EL (cell line): ENCODE measurements at regions not wholly inside any gene's neighbourhood (a gene's known extent, or its start where the extent isn't known, plus 50 kb on each side); places are given as distances from the start of the nearest gene placed in this dataset.
"Not testable (repeated sequence)": the region's sequence is repeated elsewhere in the genome, so short reads cannot be mapped to it uniquely, and the experiment has no call there.

Source experiments
- DNase-seq: peaks from one replicate; pipeline ENCODE4 v3.0.0-alpha.2; 2016

DNA sequence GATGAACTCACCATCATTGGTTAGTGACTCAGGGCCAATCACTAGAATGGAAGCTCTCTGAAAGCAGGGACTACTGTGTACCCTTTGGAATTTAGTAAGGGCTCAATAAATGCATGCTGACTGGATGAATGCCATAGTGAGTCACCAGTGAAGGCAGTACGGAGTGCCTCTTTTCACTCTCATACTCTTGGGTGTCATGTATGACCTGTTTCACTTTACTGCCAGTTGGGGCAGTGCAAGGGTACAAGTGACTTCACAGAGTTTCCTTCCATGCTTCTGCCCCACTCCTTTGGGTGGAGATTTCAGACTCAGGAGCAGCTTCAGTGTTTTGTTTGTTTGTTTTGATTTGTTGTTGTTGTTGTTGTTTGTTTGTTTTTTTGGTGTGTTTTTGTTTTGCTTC is 57.7 kb downstream of the SOX3 start:
- DNase-seq = no peak

DNA sequence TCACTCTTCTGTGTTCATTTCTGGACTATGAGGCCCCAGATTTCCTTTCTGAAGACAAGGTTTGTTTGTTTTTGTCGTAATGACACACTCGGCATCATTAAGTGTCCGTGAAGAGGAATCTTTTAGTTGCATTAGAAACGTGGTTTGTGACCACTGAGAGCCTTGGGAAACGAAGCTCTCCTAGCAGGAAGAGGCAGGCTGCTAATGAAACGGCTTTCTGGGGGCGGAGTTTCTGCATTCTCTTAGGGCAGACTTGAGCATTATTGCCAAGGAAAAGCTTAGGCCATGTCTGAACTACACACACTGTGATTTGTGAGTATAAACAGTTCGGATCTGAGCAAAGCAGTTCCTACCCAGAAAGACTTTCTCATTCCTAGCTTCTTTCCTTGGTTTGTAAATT is 64.0 kb downstream of the SOX3 start:
- no peak for DNase-seq

DNA sequence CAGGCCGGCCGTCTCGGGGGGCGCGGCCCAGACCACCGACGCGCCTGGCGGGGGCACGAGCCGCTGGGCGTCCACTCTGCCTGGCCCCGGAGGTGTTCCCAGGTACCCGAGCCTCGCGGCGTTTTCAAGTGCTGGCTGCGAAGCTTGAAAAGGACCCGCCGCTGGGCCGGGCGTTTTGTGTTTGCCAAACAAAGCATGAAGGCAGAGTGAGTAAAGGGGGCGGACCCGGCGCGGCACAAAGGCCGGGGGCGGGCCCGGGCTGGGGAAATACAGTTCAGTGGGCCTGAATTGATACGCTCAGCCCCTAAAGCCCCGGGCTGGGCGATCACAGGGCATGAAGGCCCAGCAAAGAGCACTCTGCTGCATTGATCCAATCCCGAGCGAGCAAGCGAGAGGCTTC is 65.4 kb downstream of the SOX3 start:
- DNase-seq = no peak

DNA sequence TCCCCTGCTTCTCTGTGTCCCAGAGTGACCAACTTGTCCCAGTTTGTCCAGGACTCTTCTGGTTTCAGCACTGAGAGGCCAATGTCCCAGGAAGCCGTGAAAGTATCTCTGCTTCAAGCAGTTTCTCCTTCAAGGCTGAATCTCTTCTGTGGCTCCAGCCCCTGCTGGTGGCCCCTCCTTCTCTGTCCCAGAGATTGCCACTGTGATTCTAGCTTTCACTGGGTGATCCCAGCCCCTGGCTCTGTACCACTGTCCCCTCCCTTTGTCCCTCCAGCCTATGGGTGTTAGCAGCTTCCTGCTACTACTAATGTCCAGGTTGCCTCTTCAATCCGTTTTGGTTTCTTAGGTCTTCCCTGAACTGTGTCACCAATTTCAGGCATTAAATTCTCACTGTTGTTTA is 70.5 kb downstream of the SOX3 start:
- DNase-seq = no peak

DNA sequence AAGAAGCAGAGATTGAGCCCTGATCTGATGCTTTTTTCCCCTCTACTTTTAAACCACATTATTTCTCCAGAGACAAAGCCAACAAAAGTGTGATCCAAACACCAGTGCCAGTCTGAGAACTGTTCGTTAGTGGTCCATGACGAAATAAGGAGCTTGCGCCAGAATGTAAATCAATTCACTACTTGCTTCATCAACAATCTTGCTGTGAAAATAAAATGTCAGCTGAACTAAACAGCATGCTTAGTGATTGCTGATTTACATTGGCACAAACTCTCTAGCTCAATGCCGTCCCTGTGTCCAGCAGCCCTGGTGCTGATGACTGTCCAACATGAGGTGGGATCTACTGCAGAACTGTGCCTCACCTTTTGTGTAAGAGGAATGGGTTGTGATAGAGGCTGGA is 71.3 kb downstream of the SOX3 start:
- no peak for DNase-seq

DNA sequence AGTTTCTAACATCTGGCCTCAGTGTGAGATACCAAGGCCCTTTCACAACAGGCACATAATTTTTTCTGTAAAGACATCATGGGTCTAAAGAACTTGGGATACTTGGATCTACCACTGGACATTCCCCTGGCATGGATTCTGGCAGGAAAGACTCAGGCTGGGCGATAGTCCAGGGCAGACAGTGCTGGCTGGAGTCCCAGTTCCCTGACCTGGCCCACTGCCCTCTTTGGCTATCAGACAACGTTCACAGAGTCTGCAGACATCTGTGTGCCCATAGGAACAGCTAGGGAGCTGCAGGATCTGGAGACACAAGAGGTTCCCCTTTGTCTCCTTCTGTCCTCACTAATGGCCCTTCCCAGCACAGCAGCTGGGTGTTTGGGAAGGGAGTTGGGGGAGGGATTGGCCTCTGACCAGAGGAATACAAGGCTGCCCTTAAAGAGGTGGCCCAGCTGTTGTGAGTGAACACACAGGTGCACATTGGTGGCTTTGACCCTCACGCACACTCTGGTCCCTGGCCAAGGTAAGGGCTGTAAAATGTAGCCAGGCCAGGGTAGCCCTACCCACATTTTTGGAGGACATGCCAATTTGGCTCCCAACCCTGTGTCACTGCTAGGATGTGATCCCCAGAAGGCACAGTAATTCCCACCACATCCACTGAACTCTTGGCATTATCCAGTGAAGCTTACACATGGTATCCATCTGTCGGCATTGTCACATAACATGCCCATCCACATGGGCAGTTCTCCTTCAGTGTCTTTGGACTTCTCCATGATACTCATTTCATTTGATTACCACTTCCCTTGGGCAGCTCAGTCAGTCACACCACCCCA is 72.3 kb downstream of the SOX3 start:
- peak; percentile 6 for DNase-seq

DNA sequence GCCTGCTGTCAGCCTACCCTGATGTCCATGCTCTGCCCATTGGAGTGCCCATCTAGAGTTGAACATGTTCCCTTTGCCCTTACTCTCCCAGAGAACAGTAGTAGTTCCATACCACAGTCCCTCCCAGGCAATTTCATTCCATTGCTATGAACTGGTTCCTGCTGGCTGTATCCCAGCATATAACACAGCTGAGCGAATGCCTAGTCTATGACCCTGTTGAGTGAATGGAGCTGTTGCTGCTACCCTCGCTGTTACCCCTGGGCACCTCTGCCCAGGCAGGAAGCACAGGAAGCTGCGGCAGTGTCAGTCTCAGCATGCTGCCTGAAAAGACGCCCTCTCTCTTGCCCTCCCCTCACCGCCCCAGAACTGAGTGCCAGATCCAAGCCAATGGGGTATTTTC is 73.3 kb downstream of the SOX3 start:
- DNase-seq = peak; percentile 16

DNA sequence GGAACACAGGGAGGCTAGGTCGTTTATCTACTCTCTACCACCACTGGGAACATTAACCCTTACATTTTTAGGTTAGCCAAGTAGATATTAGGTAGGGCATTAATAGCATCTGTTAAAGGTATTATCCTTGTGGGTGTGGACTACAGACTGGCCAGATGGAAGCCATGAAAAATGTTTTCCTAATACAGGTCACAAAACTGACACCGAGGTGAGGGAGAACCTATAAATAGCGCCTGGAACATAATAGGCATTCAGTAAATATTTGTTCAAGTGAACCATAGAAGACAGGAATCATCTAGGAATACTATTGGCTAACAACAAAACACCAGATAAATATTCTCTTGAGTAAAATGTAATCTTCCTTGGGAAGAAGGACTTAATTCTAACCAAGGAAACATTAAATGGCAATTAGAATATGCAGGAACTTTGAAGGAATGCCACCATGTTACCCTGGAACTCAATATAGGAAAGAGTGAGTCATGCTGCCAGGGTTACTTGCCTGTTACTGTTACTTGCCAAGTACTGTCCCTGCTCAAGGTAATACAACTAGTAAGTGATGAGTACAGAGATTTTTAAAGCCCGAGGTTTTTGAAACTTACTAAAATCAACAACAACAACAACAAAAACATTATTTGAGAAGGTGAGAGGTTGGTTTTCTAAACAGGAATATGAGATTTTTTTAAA is 79.0 kb downstream of the SOX3 start:
- no peak for DNase-seq

DNA sequence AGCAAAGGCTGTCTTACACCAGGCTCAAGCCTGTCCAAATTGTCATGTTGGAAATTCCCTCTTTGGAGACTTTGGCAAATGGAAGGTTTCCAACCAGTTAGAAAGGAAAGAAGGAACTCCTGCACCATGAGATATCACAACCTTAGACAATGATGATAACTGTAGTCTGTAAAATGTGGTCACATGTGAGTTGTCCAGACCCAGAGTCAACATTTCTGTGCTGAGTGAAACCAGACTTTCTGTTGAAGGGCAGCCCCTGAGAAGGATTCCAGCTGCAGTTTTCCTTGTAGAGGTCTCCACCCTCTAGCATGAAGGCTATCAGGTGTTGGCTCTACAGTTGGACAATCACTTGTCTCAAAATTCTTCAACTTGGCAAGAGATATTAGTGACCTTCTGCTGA is 82.4 kb downstream of the SOX3 start:
- DNase-seq = no peak

DNA sequence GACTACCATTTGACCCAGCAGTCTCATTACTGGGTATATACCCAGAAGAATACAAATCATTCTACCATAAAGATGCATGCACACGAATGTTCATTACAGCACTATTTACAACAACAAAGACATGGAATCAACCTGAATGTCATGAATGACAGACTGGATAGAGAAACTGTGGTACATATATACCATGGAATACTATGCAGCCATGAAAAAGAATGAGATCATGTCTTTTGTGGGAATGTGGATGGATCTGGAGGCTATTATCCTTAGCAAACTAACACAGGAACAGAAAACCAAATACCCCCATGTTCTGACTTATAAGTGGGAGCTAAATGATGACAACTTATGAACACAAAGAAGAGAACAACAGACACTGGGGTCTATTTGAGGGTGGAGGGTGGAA is 102.7 kb downstream of the SOX3 start:
- DNase-seq = not testable (repeated sequence)

DNA sequence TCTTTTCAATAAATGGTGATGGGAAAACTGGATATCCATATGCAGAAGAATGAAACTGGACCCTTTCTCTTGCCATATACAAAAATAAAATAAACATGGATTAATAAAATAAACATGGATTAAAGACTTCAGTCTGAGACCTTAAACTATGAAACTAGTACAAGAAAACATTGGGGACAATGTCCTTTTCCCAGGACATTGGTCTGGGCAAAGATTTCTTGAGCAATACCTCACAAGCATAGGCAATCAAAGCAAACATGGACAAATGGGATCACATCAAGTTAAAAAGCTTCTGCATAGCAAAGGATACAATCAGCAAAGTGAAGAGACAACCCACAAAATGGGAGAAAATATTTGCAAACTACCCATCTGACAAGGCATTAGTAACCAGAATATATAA is 108.5 kb downstream of the SOX3 start:
- not testable (repeated sequence) for DNase-seq

DNA sequence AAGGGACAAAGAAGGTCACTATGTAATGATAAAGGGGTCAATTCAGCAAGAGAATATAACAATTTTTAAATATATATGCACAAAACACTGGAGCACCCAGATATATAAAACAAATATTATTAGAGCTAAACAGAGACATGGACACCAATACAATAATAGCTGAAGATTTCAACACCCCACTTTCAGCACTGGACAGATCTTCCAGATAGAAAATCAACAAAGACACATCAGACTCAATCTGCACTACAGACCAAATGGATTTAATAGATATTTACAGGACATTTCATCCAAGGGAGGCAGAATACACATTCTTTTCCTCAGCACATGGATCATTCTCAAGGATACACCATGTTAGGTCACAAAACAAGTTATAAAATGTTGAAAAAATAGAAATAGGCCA is 111.4 kb downstream of the SOX3 start:
- DNase-seq = no peak

DNA sequence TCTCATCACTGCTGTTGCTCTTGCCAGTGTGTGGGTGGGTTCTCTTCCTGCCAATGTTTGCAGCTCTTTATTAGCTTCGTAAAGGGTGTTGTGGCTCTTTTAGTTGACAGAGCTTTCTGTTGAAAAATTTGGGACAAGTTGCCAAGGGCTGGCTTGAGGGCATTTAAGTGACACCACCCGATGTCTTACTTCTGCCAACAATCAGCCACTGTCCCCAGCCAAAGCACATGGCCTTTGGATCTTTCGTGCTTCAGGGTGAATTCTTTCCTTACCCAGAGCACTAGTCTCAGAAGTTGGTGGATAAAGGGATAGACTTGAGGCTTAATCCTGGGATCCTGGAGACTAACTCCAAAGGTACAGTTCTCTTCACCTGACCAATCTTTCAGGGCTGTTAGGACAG is 113.6 kb downstream of the SOX3 start:
- no peak for DNase-seq

DNA sequence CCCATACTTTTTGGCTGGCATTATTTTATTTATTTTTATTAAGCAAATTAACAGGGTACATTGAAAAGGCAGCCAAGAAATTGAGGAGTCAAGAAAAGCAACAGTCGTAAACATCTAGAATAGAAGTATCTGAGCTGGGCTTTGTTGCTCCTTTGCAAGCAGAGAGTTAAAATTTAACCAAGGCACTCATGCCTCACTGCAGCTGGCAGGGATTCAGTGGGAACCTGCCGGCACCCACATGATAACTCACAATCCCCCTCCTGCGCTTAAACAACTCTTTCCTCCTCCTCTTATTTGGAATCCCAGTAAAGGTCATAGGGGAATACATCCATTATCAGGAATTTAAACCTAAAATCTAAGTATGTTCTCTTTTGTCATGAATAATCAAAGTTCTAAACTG is 115.5 kb downstream of the SOX3 start:
- DNase-seq = no peak

DNA sequence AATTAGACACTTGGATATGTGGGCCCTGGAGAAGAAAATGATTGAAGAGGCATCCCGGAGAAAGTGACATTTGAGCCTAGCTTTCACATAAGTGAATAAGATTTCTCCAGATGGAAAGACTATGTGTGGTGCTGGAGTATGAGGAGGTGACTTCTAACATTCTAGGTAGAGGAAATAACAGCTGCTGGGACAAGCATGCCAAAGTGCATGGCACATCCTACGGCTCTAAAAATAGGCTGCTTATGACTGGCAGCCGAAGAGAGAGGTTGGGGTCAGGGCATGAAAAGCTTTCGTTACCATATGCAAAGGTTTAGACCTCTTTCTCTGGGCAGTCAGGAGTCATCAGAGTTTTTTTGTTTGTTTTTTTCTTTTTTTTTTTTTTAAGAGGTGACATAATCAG is 142.0 kb downstream of the SOX3 start:
- DNase-seq = no peak

DNA sequence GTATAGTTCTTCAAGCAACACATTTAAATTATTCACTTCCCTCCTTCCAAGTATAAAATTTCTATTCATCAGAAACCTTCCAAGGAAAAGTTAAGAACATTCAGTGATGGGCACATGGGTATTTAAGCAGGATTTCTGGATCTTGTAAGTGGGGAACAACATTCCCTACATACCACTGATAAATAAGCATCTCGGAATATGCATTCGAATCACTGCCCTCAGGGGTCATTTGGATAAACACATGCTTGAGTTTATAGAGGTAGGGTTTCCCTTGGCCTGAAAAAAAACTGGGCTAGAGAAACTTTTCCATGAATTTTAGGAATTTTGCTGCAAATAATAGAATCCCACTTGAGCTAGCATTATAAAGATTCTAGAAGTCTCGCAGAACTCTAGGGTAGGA is 143.9 kb downstream of the SOX3 start:
- no peak for DNase-seq

DNA sequence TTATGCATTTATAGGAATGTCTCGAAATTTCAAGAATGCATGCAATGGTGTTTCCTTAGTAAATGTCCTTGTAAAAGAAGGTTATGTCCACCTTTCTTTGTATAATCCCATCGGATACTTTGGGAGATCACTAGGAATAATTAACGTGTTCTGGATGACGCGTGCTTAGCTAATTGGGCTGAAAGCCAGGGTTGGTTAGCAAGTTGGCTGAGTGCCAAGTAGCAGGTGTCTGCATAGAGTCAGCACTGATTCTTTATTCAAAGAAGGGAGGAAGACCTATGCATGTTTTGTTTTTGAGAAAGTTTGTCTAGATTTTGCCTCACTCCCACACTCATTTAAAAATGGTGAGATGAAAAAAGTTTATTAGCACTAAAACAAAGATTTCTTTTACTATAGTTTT is 144.6 kb downstream of the SOX3 start:
- DNase-seq = no peak

DNA sequence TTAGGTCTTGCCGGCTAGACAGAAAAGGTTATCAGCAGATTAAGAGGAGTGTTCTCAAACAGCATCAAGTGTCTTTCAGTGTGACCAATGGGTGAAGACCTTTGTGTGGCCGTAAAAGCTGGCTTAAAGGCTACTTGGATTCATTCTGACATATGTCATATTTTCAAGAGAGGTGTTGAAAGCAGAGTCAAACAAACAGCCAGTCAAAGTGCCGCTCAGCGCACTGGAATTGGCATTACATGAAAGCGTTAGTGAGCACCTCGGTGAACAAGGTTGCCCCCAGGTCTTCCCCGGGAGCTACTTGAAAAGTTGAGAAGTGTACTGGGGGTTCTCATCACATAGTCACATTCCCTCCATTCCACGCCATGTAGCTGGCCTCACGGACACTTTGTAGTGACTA is 148.9 kb downstream of the SOX3 start:
- DNase-seq = no peak

DNA sequence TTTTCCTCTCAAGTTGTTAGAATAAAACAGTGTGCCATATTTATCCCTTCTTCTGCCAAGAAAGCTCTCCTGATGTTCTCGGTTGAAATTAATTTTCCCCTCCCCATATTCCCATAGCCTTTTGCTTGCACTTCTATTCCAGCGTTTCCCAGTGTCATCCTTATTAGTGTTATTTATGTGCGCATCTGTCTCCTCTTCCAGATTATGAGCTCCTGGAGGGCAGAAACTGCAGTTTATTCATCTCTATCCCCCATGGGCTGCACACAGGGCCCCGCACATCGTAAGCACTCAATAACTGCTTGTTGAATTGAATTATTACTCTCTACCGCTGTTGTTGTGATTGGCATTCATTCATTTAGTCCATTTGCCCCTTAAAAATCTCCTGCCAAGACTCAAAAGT is 149.4 kb downstream of the SOX3 start:
- DNase-seq = no peak

DNA sequence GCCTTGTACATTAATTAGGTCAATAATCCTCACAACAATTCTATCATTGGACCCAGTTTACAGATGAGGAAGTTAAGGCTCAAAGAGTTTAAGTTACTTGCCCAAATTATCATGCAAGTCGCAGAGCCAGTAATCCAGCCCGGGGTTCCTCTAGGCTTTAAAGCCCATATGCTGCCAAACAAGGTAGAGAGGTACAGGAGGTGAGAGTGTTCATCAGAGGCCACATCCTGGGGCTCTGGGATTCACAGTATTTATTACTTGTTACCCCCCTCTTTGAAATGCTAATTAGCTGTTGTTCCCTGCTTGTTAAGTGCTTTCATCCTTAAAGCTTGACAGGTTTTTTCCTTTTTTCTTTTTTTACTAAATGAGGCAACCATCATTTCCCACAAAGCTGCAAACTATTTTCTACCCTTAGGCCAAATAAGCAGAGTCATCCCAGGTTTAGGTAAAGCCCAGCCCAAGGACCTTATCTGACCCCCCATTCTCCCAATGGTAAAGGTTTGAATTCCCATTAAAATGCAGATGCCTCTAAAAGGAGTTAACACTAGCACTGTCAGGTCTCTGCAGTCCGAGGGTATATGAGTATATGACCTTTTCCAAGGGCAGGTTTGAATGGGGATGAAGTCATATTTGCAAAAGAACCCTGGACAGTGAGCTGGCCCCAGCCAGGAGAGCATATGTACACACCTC is 150.3 kb downstream of the SOX3 start:
- DNase-seq = no peak

DNA sequence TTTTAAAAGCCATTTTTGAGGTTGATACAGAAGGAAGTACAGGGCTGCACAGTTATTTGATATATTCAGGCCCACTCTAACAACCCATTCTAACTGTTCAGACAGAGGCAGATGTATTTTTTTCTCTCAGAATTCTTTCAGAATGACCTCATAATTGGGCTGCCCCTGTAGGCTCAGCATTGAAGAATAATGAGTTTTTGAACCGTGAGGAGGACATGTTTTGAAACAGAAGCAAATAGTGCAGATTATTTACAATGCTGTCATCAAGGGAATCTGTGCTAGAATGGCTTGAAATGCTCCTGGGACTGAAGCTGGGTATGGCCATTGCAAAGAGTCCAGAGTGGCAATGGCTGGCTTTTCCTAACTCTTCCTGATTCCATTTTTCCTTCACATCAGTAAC is 158.1 kb downstream of the SOX3 start:
- DNase-seq = peak; percentile 6

DNA sequence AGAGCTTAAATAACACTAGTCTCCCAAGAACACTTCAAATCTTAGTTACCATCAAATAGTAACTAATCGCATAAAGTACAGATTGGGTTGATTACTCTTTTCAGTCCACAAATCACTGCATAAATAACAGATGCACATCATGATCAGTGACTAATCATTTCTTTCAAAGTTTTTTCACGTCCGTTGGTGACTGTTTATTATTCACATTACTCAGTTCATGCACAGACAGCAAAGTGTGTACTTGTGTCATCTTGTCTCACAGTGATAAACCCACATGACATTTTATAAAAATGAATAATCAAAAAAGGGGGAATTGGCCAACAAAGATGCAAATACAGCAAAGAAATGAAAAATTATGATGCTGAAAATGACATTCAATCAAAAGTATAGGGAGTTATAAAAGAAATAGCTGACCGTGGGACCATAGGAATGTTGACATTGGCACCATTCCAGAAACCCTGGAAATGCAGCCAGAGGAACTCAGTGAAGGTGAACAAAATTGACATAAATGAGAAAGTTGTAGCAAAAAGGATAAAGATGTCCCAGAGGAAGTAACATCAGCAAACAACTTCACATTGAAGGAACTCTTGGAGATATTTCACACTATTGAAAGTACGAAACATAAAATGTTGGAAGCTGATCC is 161.5 kb downstream of the SOX3 start:
- peak; percentile 1 for DNase-seq

DNA sequence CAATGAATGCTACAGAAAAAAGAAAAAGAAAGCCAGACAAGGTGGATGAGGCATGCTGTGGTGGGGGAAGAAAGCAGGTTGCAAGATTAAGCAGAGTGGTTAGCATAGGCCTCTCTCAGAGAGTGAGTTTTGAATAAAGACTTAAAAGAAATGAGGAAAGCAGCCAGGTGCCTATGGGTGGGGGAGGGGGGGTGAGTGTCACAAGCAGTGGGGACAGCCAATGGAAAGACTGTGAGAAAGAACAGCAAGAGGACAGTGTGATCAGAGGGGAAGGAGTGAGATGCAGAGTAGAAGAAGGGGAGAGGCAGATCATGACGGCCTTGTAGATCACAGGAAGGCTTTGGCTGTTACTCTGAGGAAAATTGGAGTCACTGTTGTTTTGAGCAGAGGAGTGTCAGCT is 162.5 kb downstream of the SOX3 start:
- no peak for DNase-seq

DNA sequence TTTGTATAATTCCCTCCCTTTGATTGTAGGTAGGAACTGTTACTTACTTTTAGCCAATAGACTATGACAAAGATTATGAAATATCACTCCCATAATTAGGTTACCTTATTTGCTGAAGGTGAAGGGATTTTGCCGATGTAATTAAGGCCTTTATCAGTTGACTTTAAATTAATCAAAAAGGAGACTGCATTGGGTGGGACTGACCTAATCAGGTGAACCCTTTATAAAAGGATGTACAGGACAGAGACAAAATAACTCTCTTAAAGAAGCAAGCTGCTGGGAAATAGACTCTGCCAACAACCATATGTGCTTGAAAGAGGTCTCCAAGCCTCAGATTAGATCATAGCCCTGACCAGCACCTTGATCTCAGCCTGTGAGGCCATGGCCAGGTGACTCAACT is 167.6 kb downstream of the SOX3 start:
- DNase-seq = no peak
